Prostate gland (tissue), 2 donors: ENCODE measurements at regions not wholly inside any gene's neighbourhood (a gene's known extent, or its start where the extent isn't known, plus 50 kb on each side); places are given as distances from the start of the nearest gene placed in this dataset.

Experiments
- DNase-seq: peaks from one replicate; pipeline ENCODE4 v3.0.0-alpha.2; 2019; ENCODE audit warnings: low spot score
- H3K27ac ChIP-seq, 2 donors: fragments of 200-600 bp; sonication (generic); 2 replicates each; pipeline ENCODE4 v1.5.1; 2017 to 2019
- H3K27me3 ChIP-seq: fragments of 200-600 bp; sonication (generic); replicated peaks from 2 replicates; pipeline ENCODE4 v1.5.1; 2019; ENCODE audit not compliant: insufficient read depth
- H3K36me3 ChIP-seq, 2 donors: fragments of 200-600 bp; sonication (generic); 1 replicate in 1 of 2; 2 replicates in 1 of 2; pipeline versions ENCODE4 v1.5.1 to v1.8.1; 2017 to 2019
- H3K4me1 ChIP-seq: fragments of 200-600 bp; sonication (generic); replicated peaks from 2 replicates; pipeline ENCODE4 v1.5.1; 2019
- H3K4me3 ChIP-seq, 2 donors: fragments of 200-600 bp; sonication (generic); 2 replicates each; pipeline ENCODE4 v1.5.1; 2017 to 2019
- H3K9me3 ChIP-seq: fragments of 200-600 bp; sonication (generic); 2 replicates; pipeline ENCODE4 v1.5.1; 2017
- POLR2A ChIP-seq: fragments of 450-650 bp; IDR thresholded peaks from one replicate; pipeline ENCODE4 v1.6.1; 2016; ENCODE audit warnings: antibody characterized with exemption, mild to moderate bottlenecking
- POLR2AphosphoS5 ChIP-seq: sonication (generic); formaldehyde crosslinking; IDR thresholded peaks from one replicate; pipeline ENCODE4 v1.6.1; 2017; ENCODE audit warnings: antibody characterized with exemption
- WGBS: methylation state at CpG from one replicate; pipeline ENCODE4 v1.1.5; 2018; 5-methylcytosine and 5-hydroxymethylcytosine counted together
- intact Hi-C: fragments of 100-400 bp; cut with DNase I; formaldehyde crosslinking; loops from one replicate; pipeline ENCODE4 v1.14.2; 2022
- TF ChIP-seq, protein P1 (sequence below), 4 experiments: fragments of 200-600 bp in 2 of 4; fragments of 450-650 bp in 2 of 4; sonication (generic) in 2 of 4; IDR thresholded peaks; 1 replicate in 3 of 4; 2 replicates in 1 of 4; pipeline ENCODE4 v1.5.1; 2016 to 2019; ENCODE audit warnings: antibody characterized with exemption in 4 of 4, mild to moderate bottlenecking in 2 of 4, moderate library complexity in 2 of 4

DNA sequence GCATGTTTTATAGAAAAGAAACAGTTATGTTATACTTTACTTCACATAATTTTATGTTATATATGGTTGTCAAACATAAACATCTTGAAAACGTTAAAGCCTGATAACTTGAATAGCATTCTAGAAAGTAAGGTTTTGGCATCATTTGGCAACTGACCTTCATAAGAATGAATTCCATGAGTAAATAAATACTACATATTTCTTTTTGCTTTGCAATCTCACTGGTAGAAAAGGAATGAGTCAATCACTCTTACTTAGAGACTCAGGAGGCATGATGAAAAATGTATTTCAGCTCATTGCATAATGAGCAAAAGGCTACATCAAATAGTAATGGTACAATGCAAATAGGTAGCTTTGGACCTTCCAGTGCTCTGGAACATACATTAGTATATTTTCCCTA is 1381.9 kb downstream of the EFNB2 start:
- intact Hi-C loops = no loop called here
- H3K4me3 ChIP-seq = no peak overlapping the region
- H3K36me3 ChIP-seq = no peaks in the 10 kb centered on the region
- H3K27ac ChIP-seq = no peak overlapping the region
- WGBS = 62% methylated on average over 1 of the region's 1 CpG
- TF ChIP-seq, protein P1, sequence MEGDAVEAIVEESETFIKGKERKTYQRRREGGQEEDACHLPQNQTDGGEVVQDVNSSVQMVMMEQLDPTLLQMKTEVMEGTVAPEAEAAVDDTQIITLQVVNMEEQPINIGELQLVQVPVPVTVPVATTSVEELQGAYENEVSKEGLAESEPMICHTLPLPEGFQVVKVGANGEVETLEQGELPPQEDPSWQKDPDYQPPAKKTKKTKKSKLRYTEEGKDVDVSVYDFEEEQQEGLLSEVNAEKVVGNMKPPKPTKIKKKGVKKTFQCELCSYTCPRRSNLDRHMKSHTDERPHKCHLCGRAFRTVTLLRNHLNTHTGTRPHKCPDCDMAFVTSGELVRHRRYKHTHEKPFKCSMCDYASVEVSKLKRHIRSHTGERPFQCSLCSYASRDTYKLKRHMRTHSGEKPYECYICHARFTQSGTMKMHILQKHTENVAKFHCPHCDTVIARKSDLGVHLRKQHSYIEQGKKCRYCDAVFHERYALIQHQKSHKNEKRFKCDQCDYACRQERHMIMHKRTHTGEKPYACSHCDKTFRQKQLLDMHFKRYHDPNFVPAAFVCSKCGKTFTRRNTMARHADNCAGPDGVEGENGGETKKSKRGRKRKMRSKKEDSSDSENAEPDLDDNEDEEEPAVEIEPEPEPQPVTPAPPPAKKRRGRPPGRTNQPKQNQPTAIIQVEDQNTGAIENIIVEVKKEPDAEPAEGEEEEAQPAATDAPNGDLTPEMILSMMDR (IDR thresholded peaks at IDR 0.05) = no peak
- TF ChIP-seq POLR2A (no peak), POLR2AphosphoS5 (no peak)
- H3K4me1 ChIP-seq = no peaks in the 10 kb centered on the region
- no peak for DNase-seq
- H3K27me3 ChIP-seq = no peaks in the 10 kb centered on the region
- no peaks in the 10 kb centered on the region for H3K9me3 ChIP-seq

DNA sequence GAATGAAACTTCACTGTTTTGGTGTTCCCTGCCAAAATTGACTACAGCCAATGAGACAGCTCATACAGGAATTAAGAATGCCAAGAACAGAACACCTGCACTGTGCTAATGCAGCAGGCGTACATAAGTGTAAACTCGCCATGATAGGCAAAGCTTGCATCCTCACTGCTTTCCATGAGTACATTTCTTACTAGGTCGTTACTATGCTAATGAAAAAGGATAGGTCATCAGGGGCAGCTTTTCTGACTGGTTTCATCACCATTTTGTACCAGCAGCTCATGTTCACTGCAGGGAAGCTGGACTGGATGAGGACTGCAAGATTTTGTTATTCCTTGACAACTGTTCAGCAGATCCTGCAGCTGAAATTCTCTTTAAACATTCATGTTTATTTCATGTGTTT is 1383.8 kb downstream of the EFNB2 start:
- no peaks in the 10 kb centered on the region for H3K36me3 ChIP-seq
- H3K4me3 ChIP-seq = no peak overlapping the region
- H3K27me3 ChIP-seq = no peaks in the 10 kb centered on the region
- H3K9me3 ChIP-seq = no peaks in the 10 kb centered on the region
- H3K27ac ChIP-seq = no peak overlapping the region
- H3K4me1 ChIP-seq = no peaks in the 10 kb centered on the region
- intact Hi-C loops = no loop called here
- 89% methylated on average over 3 of the region's 3 CpGs for WGBS
- no peak for TF ChIP-seq POLR2AphosphoS5
- TF ChIP-seq POLR2A = no peak
- TF ChIP-seq, protein P1 (IDR thresholded peaks at IDR 0.05) = no peak
- no peak for DNase-seq

DNA sequence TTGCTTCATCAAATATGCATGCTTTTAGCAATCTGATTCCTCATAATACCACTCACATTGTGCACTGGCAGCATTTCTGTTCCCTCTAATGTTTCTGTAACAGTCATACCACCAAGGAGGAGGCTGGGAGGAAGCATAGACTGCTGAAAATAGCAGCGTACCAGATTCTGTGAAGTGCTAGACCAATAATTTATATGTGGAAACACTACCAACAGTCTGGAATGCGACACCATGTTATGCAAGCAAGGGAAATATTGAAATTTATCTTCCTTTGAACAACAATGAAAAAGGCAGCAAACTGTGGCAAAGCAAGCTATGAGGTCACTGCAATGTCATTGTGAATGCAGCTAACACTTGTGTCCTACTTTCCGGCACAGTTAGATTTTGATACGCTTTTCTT is 1388.0 kb downstream of the EFNB2 start:
- Histone ChIP-seq H3K27ac (no peak overlapping the region), H3K4me3 (no peak overlapping the region), H3K9me3 (no peaks in the 10 kb centered on the region), H3K27me3 (no peaks in the 10 kb centered on the region), H3K36me3 (no peaks in the 10 kb centered on the region), H3K4me1 (no peaks in the 10 kb centered on the region)
- DNase-seq = no peak
- TF ChIP-seq POLR2A = no peak
- TF ChIP-seq, protein P1 (IDR thresholded peaks at IDR 0.05) = no peak
- TF ChIP-seq POLR2AphosphoS5 = no peak
- intact Hi-C loops = no loop called here
- 81% methylated on average over 4 of the region's 4 CpGs for WGBS

DNA sequence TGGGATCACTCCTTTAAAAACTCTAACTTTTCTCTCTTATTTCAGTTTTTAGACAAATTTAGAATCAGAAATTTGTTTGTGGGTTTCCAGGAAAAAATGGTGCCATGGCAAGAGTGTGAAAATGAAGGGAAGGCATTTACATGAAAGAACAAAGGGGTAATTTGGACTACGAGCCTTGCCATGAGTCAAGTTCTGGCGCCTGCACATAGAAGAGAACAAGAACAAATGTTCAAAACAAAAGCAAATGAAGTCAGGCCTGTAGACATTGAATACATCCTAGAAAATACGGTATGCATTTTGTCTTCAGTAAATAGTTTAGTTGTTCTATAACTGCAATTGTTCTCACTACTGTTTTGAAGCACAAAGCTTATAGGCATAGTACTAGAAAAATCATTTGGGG is 1390.5 kb downstream of the EFNB2 start:
- TF ChIP-seq POLR2AphosphoS5 (no peak), POLR2A (no peak)
- TF ChIP-seq, protein P1 (IDR thresholded peaks at IDR 0.05) = no peak
- intact Hi-C loops = no loop called here
- no peaks in the 10 kb centered on the region for H3K9me3 ChIP-seq
- DNase-seq = no peak
- H3K4me1 ChIP-seq = no peaks in the 10 kb centered on the region
- H3K4me3 ChIP-seq = no peak overlapping the region
- H3K27me3 ChIP-seq = no peaks in the 10 kb centered on the region
- WGBS = 89% methylated on average over 3 of the region's 3 CpGs
- H3K27ac ChIP-seq = no peak overlapping the region
- no peaks in the 10 kb centered on the region for H3K36me3 ChIP-seq

DNA sequence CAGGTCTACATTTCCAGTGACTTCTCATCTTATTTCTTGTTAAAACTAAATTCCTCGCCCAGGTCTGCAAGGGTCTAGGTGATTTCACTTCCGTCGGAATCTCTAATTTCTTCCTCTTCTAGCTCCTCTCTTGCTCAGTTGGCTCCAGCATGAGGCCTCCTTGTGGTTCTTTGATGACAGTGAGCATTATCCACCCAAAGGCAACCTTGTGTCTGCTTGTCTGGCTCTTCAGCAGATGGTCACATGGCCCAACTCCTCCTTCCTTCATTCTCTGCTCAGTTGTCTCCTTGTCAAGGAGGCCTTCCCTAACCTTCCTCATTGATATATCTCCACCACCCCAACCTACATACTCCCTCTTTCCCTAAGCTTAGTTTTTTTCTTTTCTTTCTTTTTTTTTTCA is 1391.4 kb downstream of the EFNB2 start:
- Histone ChIP-seq H3K4me1 (no peaks in the 10 kb centered on the region), H3K4me3 (no peak overlapping the region), H3K27ac (no peak overlapping the region), H3K27me3 (no peaks in the 10 kb centered on the region), H3K36me3 (no peaks in the 10 kb centered on the region), H3K9me3 (no peaks in the 10 kb centered on the region)
- no peak for DNase-seq
- WGBS = 100% methylated on average over 3 of the region's 3 CpGs
- no peak for TF ChIP-seq POLR2A
- TF ChIP-seq, protein P1 (IDR thresholded peaks at IDR 0.05) = no peak
- TF ChIP-seq POLR2AphosphoS5 = no peak
- intact Hi-C loops = no loop called here
